ENCODE measurements at regions not wholly inside any gene's neighbourhood (a gene's known extent, or its start where the extent isn't known, plus 50 kb on each side); places are given as distances from the start of the nearest gene placed in this dataset.

DNA sequence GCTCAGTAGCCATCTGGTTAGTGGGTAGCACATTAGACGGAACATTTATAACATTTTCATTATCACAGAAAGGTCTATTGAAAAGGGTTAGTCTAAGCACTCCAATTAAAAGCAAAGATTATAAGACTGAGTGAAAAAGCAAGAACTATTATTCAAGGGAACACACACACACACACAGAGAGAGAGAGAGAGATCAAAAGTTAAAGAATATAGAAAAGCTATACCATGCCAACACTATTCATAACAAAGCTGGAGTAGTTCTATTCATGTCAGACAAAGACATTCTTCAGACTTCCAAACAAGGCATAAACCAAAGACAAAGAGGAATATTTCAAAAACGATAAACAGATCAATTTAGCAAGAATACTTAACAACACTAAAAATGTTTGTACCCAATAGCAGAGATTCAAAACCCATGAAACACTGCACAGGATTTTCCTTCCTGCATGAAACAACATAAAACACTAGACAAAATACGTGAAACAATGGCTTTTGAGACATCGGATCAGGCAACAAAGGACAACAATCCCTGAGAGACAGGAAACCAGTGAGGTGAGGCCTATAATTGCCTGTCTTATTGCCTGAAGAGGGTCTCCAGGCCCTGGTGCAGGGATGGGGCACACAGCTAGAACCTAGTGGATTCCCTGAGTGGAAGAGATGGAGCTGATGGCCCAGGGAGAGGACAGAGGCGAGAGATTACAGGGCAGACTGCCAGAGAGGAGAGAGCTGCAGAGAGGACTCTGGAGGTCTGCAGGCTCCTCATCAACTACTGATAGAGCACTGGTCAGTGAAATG lies 83.6 kb upstream of the NPAS2 start:
- no peak for DNase-seq (ENCODE audit: extremely low read depth in 1 of 2, low read depth in 1 of 2)

DNA sequence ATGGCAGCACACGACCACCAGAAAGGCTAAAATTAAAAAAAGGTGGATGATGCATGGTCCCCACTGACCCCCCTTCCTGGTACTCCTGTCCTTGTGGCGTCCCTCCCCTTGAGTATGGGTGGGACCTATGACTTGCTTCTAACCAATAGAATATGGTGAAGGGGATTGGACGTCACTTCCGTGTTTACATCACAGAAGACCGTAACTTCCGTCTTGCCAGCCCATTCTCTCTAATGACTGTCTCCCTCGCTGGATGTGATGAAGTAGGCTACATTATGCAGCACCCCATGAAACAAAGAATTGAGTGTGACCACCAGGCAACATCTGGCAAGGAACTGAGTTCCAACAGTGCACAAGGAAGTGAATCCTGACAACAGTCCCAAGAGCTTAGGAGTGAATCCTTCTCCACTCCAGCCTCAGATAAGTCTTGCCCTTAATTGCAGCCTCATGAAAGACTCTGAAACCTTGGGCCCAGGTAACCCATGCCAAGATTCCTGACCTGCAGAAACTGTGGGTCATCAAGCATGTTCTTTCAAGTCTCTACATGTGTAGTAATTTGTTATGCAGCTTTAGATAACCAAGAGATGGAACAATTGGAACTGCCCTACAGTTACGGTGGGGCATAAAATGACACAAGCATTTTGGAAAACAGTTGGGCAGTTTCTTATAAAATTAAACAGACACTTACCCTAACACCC lies 80.1 kb upstream of the NPAS2 start:
- DNase-seq (ENCODE audit: extremely low read depth in 1 of 2, low read depth in 1 of 2): no peak

DNA sequence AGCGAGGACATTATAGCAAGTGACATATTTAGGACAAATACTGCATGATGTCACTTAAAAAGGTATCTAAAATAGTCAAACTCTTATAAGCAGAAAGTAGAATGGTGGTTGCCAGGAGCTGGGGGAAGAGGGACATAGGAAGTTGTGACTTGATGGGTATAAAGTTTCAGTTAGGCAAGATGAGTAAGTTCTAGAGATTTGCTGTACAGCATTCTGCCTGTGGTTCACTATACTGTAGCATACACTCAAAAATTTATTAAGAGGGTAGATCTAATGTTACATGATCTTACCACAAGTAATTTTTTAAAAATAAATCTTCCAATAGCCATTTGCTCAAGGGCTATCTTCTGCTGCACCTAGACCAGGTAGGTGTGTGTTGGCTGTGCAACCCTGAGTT lies 78.1 kb upstream of the NPAS2 start:
- DNase-seq (ENCODE audit: extremely low read depth in 1 of 2, low read depth in 1 of 2): no peak

DNA sequence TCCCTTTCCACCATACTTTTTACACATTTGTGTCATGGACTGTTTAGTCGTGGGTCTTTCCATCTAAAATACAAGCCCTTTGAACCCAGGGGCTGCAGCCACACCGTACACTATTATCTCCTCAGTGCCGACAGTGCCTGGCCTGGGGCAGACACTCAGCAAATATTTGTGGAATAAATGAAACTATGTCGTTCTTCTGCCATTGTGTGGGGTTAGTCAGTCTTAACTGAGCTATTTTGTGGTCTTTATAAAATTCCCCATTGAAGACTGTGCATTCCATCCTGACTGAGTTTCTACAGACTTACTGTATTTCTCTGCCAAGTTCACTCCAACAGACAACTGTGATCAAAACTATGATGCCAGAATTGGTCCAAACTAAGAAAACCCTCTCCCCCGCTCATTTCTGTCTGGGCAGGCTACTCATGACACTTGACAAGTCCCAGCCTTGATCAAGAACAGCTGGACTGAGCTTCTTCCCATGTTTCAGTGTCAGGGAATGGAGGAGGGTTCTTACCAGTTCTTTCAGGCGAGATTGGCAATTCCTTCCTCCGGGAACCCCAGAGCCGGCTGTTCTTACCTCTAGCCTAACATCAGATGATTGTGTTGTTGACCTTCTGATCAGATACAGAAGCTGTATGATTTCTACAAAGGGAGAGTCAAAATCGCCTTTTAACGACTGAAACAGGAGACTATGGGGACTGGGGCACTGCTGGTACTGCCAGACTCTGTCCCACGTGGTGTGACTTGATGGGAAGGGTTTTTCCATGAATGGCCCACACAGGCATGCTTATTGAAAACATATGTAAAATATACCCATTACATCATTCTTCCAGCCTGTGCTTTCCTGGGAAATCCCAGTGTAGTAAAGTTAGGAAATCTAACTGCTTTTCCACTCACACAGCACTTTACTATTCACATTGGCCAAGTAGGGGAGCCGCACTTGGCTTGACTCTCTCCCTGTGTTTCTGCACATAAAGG lies 77.4 kb upstream of the NPAS2 start:
- DNase-seq (ENCODE audit: extremely low read depth in 1 of 2, low read depth in 1 of 2): no peak

DNA sequence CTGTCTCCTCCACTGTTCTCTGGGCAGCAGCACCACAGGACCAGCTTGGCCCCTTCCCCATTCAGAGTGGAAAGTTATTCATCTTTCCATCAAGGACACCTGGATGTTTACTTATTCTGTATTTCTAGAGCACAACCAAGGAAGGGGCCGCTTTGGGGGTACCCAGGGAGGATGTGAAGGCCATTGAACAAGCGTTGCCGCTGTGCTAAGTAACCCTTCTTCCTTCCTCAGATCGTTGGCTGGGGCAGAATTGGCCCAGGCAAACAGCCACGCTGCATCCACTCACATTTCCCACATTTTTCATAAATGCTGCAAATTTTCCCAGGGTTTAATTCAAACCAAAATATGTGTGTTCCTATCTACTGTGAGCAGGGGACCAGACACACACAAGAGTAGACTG lies 76.2 kb upstream of the NPAS2 start:
- DNase-seq (ENCODE audit: extremely low read depth in 1 of 2, low read depth in 1 of 2): no peak

DNA sequence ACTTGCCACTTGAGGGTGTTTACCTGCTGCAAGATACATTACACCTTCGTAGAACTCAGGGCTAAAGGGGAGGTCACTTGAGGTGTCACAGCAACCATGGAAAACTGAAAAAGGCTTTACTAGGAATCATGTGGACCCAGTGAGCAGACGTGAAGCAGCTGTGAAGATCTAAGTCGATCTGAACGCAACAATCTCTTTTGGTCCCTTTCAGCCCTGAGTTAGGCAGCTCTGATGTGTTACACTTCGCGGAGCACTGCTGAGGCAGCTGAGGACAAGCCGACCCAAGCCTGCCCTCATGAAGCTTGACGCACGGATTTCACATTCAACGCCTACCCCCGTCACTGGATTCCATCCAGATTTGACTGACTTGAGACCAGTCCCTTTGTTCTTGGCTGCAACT lies 75.8 kb upstream of the NPAS2 start:
- no peak for DNase-seq (ENCODE audit: extremely low read depth in 1 of 2, low read depth in 1 of 2)

DNA sequence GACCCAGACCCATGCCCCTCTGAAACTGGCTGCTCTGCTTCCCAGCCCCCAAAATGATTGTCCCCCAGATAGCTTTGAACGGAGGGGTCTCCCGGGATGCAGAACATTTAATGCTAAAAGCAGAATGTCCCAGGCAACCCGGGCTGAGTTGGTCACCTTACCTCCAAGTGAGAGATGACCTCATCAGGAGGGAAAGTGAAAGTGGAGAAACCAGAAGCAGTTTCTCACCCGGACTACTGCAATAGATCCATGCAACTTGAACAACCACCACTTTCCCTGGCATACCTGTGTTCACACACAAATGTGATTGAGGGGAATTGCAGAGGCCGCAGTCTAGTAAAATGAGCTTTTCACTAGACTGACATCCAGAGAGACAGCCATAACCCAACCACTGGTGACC lies 75.3 kb upstream of the NPAS2 start:
- DNase-seq (ENCODE audit: extremely low read depth in 1 of 2, low read depth in 1 of 2): no peak

DNA sequence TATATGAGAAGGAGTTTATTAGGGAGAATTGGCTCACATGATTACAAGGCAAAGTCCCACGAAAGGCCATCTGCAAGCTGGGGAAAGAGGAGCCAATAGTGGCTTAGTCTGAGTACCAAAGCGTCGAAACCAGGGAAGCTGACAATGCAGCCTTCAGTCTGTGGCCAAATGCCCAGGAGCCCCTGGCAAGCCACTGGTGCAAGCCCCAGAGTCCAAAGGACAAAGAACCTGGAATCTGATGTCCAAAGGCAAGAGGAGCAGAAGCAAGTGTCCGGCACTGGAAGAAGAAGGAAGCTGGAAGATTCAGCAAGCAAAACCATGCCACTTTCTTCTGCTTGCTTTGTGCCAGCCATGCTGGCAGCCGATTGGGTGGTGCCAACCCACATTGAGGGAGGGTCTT lies 74.3 kb upstream of the NPAS2 start:
- no peak for DNase-seq (ENCODE audit: extremely low read depth in 1 of 2, low read depth in 1 of 2)

DNA sequence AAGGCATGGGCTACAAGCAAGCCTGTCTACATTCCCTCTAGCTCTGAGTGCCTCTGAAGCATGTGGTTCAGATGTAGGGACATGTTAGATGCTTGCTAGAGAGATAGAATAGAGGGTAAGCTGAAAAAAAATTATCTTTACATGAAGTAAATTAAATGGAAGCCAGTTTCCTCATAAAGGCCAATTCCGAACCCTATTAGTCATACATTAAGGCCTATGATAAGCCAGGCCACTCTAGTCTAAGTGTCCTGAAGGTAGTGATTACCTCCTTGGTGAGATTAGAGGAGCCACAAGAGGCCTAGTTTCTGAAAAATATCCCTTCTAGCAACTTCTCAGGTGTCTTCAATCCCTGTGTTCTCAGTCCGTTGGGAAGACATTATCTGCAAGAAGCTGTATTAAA lies 72.4 kb upstream of the NPAS2 start:
- no peak for DNase-seq (ENCODE audit: extremely low read depth in 1 of 2, low read depth in 1 of 2)

DNA sequence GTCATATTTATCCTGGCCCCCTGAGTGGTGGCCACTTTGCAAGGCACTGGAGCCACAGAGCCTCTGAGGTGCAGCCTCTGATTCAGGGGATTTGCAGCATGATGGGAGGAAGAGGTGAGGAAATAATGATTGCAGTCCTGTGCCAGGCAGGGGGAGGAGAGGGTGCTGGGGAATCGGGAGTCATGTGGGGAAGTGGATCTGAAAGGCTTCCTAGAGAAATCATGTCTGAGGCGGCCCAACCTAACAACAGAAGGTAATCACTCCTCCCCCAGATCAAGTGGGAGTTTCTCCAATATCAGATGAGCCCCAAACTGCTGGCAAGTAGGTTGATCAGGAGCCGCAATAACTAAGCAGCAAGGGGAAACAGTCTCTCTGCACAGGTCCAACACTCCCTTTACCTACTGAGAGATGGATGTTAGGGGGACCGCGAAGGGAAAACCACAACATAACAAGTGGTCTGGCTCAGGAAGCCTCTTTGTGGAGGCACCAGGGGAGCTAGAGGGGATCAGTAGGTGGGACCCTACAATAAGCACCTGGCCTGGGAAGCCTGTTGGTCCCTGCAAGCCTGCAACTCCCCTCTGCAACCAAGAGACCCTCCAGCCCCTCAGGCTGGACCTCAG lies 71.8 kb upstream of the NPAS2 start:
- DNase-seq (ENCODE audit: extremely low read depth in 1 of 2, low read depth in 1 of 2): no peak

DNA sequence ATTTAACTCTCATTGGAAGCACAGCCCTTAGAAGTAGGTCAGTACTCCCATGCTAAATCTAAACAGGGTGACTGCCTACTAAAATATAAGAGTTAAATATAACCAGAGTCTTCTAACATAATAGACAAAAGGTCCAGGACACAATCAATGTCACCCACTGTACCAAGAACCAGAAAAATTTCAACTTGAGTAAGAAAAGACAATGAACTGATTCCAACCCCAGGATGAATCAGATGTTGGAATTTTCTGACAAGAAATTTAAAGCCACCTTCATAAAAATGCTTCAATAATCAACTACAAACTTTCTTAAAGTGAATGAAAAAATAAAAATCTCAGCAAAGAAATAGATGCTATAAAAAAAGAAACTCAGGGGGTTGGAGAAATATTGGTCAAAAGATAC lies 71.3 kb upstream of the NPAS2 start:
- DNase-seq (ENCODE audit: extremely low read depth in 1 of 2, low read depth in 1 of 2): no peak

DNA sequence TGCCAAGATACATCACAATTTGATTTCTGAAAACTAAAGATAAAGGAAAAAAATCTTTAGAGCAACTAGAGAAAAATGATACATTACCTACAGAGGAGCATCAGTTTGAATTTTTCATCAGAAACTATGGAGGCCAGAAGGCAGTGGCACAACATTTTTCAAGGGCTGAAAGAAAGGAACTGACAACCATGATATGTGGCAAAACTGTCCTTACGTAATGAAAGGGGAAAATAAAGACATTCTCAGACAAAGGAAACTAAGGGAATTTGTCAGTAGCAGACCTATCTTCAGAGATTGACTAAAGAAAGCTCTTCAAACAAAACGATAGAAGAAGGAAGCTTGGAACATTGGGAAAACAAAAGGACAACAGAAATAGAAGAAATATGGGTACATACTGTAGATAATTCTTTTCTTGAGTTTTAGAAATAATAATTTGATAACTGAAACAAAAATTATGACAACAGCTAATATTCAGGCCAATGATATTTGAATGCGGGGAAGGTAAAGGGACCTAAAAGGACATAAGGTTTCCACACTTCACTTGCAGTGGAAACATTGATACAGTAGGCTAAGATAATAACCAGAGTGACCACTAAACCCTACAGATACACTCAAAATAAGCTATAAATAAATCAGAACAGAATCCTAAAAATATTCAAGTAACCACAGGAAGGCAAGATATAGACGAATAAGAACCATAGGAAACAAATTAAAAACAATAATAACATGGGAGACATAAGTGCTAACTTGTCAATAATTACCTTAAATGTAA lies 70.0 kb upstream of the NPAS2 start:
- DNase-seq (ENCODE audit: extremely low read depth in 1 of 2, low read depth in 1 of 2): no peak

DNA sequence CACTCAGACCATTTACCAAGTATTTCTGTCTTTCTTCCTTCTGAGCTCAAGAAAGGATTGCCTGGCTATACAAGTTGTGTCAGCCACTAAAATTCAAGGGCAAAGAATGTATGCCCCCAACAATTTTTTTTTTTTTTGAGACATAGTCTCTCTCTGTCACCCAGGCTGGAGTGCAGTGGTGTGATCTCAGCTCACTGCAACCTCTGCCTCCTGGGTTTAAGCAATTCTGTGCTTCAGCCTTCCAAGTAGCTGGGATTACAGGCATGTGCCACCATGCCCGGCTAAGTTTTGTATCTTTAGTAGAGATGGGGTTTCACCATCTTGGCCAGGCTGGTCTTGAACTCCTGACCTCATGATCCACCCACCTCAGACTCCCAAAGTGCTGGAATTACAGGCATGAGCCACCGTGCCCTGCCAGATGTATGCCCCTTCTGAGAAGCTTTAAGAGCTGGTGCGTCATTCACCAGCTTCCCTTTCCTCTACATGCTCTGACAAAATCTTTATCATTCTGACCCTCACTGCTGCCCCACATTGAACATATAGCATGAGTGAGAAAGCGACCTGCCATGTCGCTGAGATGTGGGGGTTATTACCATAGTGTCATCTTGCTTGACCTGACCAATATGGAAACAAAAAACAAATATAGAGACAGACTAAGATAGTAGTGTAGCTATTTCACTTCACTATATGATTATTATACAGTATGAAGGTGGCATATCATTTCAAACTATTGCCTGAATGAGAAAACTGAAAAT lies 67.9 kb upstream of the NPAS2 start:
- DNase-seq (ENCODE audit: extremely low read depth in 1 of 2, low read depth in 1 of 2): peak in 1 of 2 donors; percentile 6

DNA sequence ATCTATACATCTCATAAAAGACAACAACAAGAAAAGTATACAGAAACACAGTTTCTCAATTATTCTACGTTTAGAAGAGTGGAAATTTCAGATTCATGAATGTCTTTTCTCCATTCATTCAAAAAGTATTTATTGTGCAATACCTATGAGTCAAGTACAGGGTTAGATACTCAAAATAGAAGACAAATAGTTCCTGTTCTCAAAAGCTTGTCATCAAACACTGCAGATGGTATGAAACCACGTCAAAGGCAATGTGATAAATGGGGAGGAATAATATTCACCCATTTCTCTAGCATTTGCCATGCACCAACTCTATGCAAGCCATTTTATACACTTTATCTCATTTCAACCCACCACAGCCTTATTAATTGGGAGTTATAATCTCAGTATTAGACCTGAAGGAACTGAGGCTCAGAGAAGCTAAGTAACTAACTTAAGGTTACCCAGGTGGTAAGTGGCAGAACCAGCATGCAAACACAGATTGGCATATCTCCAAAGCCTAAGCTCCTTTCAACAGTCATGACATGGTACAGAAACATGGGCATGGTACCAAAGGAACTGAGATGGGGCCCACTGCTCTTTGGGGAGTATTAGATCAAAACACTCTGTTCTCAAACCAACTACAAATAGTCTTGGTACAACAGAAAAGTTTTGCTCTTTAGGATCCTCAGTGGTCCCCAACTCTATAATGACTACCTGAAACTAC lies 67.2 kb upstream of the NPAS2 start:
- no peak for DNase-seq (ENCODE audit: extremely low read depth in 1 of 2, low read depth in 1 of 2)

DNA sequence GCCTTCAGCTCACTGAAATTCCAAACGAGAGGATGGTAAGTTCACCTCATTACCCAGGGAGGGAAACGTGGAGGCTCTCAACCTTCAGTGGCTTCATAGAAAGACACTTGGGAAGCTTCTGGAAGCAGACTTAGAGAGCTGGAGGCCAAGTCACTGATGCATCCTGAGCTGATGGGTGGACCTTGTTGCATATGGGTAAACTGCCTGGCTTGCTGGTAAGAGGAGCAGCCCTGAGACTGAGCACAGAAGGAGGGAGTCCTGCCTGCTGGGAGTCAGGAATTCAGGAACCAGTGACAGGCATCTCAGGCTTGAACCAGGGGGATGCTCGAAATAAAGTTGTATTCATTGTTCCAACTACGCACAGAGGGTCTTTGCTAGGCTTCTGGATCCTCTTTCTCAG lies 66.5 kb upstream of the NPAS2 start:
- no peak for DNase-seq (ENCODE audit: extremely low read depth in 1 of 2, low read depth in 1 of 2)

DNA sequence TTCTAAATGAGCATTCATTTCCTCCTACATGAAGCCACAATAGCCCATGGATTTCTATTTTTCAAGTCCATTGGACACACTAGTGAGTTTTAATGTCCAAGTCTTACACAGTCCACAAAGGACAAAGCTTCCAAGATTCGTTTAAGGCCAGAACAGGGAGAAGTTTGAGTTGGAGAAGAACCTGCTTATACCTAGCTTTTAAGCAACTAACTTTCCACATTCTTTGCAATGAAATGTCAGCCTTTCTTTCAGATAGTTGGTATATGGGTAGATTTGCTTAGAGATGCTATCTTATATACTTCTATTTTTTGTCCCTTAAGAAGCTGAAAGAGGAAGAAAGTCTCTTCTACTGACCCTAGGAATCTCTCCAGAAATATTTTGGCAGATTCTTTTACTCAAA lies 66.1 kb upstream of the NPAS2 start:
- no peak for DNase-seq (ENCODE audit: extremely low read depth in 1 of 2, low read depth in 1 of 2)

DNA sequence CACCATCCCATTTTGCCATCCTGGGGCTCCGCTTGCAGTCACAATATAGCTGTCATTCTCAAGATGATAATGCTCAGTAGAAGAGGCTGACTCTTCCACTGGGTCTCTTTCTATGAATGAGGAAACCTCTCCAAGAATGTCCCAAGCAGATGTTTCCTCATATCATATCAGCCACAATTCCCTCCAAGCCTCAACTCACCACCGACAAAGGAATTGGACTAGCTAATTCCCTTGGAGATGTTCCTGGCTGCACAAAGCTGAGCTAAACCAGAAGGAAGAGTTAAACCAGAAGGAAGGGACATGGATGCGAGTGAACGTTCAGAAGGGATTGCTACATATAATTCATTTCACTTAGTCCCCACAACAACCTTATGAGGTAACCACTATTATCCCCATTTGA lies 65.0 kb upstream of the NPAS2 start:
- no peak for DNase-seq (ENCODE audit: extremely low read depth in 1 of 2, low read depth in 1 of 2)

DNA sequence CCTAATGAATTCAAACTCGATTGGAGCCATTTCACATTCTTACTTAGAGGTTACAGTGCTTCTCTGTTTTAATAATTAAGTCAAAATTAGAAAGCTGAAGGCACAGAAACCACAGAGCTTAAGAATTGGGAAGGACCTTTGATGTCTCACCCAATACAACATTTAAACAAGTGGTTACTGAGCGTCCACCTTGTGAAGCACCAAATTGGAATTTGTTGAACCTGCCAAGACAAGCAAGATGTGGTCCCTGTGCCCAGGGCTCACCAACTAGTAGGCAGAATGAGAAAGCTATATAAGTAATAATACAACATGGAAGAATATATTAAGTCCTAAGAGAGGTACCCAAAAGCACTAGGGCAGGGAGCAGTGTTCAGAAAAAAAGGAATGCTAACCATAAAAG lies 64.5 kb upstream of the NPAS2 start:
- DNase-seq (ENCODE audit: extremely low read depth in 1 of 2, low read depth in 1 of 2): no peak

DNA sequence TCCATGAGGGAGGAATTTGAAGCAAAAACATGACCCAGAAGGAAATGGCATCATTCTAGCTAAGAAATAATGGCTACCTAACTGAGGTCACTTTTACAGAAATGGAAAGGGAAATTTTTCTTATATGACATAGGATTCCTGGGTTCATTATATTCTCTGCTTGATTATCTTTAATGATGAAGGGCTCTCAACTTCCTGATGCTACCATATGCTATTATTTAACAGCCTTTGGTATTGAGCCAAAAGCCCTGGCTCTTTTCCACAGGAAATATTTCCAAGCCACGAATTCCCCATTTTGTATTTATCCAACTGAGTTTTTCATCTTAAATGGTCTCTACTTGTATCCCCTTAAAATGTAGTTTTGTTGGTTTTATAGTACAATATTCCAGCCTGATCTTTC lies 63.2 kb upstream of the NPAS2 start:
- no peak for DNase-seq (ENCODE audit: extremely low read depth in 1 of 2, low read depth in 1 of 2)
